GM18507 (cell line): ENCODE measurements at regions not wholly inside any gene's neighbourhood (a gene's known extent, or its start where the extent isn't known, plus 50 kb on each side); places are given as distances from the start of the nearest gene placed in this dataset.
"Not testable (repeated sequence)": the region's sequence is repeated elsewhere in the genome, so short reads cannot be mapped to it uniquely, and the experiment has no call there.

Experiments
- DNase-seq: peaks from one replicate; pipeline ENCODE4 v3.0.0; 2011; ENCODE audit warnings: low read depth; ENCODE audit not compliant: insufficient read length; ENCODE audit errors: extremely low spot score
- FAIRE-seq: peaks from 2 replicates; lab custom pipeline; 2011; peaks lifted over from hg19 to GRCh38; lab: Jason Lieb, UNC

DNA sequence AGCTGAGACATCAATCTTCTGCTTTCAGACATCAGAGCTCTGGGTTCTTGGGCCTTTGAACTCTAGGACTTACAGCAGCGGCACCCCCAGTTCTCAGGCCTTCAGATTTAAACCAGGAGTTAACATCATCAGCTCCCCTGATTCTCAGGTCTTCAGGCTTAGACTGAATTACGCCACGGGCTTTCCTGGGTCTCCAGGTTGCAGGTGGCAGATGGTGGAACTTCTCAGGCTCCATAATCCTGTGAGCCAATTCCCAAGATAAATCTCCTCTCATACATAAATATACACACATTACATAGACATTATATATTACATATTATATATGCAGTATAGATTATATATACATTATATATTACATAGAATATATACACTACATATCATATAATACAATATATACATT, 408.9 kb upstream of the AUTS2 start:
- FAIRE-seq (no peak), DNase-seq (no peak)

DNA sequence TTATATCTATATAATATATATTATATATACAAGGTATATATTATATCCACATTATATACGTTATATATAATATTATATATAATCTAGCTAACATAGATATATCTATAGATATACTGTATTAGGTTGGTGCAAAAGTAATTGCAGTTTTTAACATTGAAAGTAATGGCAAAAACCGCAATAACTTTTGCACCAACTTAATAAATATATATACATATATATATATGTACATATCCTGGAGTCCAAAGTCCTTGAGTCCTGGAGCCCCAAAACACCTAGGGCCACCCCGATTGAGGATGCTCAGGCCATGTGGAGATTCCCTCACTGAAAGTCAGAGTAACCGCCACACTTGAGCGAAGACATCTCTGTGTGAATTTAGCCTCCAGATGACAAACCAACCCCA, 408.2 kb upstream of the AUTS2 start:
- FAIRE-seq (no peak), DNase-seq (no peak)

DNA sequence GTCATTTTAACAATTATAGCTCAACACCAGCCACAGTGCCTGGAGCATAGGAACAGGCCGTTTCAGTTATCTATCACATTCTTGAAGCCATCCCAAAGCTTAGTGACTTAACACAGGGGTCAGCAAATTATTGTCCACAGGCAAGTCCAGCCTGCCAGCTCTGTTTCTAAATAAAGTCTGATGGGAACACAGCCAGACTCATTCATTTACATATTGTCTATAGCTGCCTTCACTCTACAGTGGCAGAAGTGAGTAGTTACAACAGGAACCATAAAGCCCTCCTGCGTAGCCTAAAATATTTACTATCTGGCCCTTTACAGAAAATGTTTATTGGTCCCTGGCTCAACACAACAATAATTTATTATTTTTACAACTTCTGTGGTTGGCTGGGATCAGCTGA, 407.5 kb upstream of the AUTS2 start:
- FAIRE-seq (no peak), DNase-seq (no peak)

GRCh38 chr7:69192134-69192533, 406.1 kb upstream of the AUTS2 start:
- no peak for DNase-seq
- FAIRE-seq = peak; percentile 64

- no peak for FAIRE-seq
- no peak for DNase-seq
These were observed 405.2 kb upstream of the AUTS2 start for GRCh38 chr7:69193061-69193460.

- FAIRE-seq = no peak
These were observed 401.7 kb upstream of the AUTS2 start for GRCh38 chr7:69196593-69196992.

GRCh38 chr7:69198250-69198649, 400.0 kb upstream of the AUTS2 start:
- FAIRE-seq = no peak

More at GRCh38 chr7:69196593-69196992, 401.7 kb upstream of the AUTS2 start:
- no peak for DNase-seq

GRCh38 chr7:69199041-69199440, 399.2 kb upstream of the AUTS2 start:
- no peak for DNase-seq

More at GRCh38 chr7:69198250-69198649, 400.0 kb upstream of the AUTS2 start:
- no peak for DNase-seq

DNA sequence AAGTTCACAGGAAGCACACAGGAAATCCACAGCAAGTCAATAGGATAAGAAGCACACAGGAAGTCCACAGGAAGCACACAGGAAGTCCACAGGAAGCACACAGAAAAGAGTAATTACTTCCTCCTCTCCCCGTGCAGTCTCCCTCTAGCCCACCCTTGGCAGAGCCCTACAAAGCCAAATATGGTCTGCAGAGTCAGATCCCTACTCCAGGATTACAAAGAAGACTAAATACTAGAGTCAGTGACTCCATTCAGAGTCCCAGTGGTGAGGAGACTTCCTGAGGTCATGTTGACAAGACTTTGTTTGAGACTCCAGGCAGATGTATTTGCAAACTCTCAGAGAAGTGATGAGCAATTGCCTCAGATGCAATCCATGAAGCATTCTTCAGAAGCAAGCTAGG, 398.6 kb upstream of the AUTS2 start:
- FAIRE-seq = no peak
- DNase-seq = no peak

More at GRCh38 chr7:69199041-69199440, 399.2 kb upstream of the AUTS2 start:
- FAIRE-seq = no peak

GRCh38 chr7:69203871-69204270, 394.4 kb upstream of the AUTS2 start:
- no peak for DNase-seq
- no peak for FAIRE-seq

DNA sequence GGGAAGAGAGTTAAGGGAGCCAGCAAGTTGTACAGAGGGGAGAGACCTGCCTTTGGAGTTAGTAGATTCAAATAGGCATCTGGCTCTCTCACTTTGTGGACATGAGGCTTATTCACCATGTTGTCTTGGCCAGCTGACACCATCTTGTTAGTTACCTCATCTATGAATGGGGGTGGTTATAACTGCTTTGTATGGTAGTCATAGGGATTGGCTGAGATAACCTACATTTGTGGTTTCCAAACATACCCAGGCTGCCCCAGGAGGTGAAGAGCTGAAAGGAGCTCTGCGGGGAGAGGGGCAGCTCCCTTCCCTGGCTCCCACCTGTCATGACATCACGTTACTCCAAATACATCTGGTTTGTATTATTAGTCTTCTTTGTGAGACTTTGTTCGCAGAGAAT, 393.3 kb upstream of the AUTS2 start:
- DNase-seq (no peak), FAIRE-seq (no peak)

GRCh38 chr7:69205581-69205980, 392.7 kb upstream of the AUTS2 start:
- FAIRE-seq = no peak
- DNase-seq = no peak

DNA sequence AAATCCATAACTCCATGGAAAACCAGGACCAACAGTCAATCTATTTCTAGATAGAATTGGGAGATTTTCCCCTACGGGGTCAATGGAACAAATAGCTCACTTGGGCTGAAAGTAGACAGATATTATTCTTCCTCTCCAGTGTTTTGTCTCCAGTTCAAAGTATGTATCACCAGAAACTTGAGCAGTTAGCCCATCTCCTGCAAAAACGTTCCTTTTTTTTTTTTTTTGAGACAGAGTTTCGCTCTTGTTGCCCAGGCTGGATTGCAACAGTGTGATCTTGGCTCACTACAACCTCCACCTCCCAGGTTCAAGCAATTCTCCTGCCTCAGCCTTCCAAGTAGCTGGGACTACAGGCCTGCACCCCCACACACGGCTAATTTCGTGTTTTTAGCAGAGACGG, 390.0 kb upstream of the AUTS2 start:
- DNase-seq = no peak

GRCh38 chr7:69208848-69209247, 389.4 kb upstream of the AUTS2 start:
- DNase-seq (peak; percentile 18), FAIRE-seq (peak; percentile 67)

More for the DNA sequence above, 390.0 kb upstream of the AUTS2 start:
- FAIRE-seq = no peak

DNA sequence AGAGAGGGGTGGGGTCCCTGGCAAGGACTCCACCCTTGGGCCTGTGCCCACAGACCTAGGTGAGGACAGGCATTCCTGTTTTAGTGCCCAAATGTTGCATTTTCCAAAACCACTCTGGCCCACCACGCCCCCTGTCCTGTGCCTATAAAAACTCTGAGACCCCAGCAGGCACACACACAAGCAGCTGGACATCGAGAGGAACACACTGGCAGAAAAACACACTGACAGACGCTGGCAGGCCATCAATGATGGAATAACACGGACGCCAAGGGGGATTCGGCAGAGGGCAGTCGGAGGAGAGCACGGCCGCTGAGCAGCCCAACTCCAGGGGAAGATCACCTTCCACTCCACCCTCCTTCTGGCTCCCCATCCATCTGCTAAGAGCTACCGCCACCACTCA, 386.9 kb upstream of the AUTS2 start:
- DNase-seq (no peak), FAIRE-seq (no peak)

DNA sequence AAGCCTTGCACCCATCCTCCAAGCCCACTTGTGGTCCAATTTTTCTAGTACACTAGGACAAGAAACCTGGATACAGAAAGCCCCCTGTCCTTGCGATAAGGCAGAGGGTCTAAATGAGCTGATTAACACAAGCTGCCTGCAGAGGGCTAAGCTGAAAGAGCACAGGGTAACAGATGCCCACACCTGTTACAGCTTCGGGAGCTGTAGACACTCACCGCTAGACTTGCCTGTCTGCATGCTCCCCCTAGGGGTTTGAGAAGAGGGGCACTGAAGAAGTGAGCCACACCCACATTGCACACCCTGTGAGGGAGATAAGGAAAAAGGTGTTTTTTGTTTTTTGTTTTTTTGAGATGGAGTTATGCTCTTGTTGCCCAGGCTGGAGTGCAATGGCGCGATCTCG, 386.5 kb upstream of the AUTS2 start:
- no peak for DNase-seq
- no peak for FAIRE-seq

GRCh38 chr7:69213878-69214277, 384.4 kb upstream of the AUTS2 start:
- DNase-seq = no peak
- no peak for FAIRE-seq

- not testable (repeated sequence) for FAIRE-seq, DNase-seq
These were observed 382.8 kb upstream of the AUTS2 start for GRCh38 chr7:69215516-69215915.

DNA sequence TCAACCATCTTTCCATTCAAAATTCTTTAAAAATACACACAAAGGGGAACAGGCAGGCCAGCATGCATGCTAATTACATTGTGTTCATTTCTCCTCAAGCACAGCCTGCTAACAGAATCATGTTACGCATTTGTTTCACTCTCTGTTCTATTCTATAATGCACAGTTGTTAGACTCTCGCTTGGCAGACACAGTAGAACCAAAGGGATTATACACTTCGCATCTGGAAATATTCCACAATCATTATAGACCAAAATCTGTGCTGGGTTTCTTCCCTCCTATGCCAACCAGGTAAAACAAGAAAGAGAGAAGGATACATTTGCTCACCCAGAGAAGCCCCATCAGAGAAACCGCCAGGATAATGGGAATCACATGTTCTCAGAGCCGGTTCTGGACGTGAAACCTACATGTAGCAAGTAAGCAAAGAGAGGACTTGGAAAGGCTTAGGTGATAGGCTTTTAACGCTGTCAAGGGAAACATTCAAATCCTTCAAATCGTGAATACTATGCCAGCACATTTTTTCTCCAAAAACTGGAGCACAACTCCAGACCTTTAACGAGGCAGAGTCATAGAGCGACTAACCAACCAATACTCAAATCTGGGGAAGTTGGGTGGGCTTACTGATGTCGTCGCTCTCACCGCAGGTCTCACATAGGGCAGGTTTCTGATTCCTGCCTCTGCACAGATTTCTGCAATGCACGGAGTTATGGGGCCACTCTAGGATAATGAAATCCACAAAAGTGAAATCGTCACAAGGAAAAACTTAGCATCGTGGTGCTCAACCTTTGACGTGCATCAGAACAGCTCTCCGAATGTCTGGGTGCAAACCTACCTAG, 380.5 kb upstream of the AUTS2 start:
- FAIRE-seq = no peak
- DNase-seq = no peak

DNA sequence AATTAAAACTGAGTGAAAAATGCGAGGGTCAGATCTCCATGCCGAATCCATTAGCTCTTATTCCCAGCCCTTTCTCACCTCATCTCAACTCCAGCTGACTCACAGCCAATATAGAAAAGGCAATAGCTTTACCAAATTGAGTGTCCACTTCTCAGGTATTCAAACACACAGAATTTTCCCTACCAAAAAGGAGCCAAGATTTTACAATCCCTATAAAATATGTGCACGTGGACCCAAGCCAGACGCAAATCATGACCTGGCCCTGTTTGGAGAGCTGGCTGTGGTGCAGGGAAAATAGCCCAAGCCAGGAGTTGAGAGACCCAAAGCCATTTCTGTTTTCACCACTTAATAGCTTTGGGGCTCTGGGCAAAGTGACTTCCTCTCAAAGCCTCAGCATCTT, 379.7 kb upstream of the AUTS2 start:
- DNase-seq (no peak), FAIRE-seq (no peak)

DNA sequence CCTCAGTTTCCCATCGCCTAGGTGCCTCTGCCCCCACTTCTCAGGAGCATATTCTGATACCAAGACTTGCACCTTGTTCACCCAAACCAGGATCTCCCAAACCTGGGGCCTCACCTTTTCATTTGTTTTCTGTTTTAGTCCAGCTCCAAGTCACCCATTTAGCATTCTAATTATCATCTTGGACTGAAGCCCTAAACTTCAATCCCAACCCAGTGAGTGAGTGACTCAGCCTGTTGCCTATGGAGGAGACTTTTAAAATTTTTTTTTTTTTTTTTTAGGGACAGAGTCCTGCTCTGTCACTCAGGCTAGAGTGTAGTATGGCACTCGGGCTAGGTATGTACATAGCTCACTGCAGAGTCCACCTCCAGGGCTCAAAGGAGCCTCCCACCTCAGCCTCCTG, 378.9 kb upstream of the AUTS2 start:
- no peak for DNase-seq
- no peak for FAIRE-seq
